ENCODE measurements at regions not wholly inside any gene's neighbourhood (a gene's known extent, or its start where the extent isn't known, plus 50 kb on each side); places are given as distances from the start of the nearest gene placed in this dataset.

- TF ChIP-seq BACH2 (CRISPR knock-in tag; IDR thresholded peaks at IDR 0.05; ENCODE audit: borderline replicate concordance): no peak
- TF ChIP-seq CSDC2 (CRISPR knock-in tag; IDR thresholded peaks at IDR 0.05): no peak
- TF ChIP-seq ISL1 (CRISPR knock-in tag; IDR thresholded peaks at IDR 0.05): no peak
- no peak for TF ChIP-seq ZFP3 (CRISPR knock-in tag; IDR thresholded peaks at IDR 0.05)
- no peak for TF ChIP-seq ESRRG (CRISPR knock-in tag; IDR thresholded peaks at IDR 0.05)
- TF ChIP-seq GLIS3 (CRISPR knock-in tag; IDR thresholded peaks at IDR 0.05): no peak
- TF ChIP-seq TCF4 (CRISPR knock-in tag; IDR thresholded peaks at IDR 0.05; ENCODE audit: borderline replicate concordance): no peak
- no peak for TF ChIP-seq ZFP30 (CRISPR knock-in tag; IDR thresholded peaks at IDR 0.05)
- no peak for TF ChIP-seq RARB (CRISPR knock-in tag; IDR thresholded peaks at IDR 0.05)
- TF ChIP-seq TOX (CRISPR knock-in tag; IDR thresholded peaks at IDR 0.05; ENCODE audit: borderline replicate concordance): no peak
- TF ChIP-seq, protein P1, sequence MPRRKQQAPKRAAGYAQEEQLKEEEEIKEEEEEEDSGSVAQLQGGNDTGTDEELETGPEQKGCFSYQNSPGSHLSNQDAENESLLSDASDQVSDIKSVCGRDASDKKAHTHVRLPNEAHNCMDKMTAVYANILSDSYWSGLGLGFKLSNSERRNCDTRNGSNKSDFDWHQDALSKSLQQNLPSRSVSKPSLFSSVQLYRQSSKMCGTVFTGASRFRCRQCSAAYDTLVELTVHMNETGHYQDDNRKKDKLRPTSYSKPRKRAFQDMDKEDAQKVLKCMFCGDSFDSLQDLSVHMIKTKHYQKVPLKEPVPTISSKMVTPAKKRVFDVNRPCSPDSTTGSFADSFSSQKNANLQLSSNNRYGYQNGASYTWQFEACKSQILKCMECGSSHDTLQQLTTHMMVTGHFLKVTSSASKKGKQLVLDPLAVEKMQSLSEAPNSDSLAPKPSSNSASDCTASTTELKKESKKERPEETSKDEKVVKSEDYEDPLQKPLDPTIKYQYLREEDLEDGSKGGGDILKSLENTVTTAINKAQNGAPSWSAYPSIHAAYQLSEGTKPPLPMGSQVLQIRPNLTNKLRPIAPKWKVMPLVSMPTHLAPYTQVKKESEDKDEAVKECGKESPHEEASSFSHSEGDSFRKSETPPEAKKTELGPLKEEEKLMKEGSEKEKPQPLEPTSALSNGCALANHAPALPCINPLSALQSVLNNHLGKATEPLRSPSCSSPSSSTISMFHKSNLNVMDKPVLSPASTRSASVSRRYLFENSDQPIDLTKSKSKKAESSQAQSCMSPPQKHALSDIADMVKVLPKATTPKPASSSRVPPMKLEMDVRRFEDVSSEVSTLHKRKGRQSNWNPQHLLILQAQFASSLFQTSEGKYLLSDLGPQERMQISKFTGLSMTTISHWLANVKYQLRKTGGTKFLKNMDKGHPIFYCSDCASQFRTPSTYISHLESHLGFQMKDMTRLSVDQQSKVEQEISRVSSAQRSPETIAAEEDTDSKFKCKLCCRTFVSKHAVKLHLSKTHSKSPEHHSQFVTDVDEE (CRISPR knock-in tag; IDR thresholded peaks at IDR 0.05): no peak
- ATAC-seq: no peak
Measured at GRCh38 chr6:48933136-48933535, 529.9 kb downstream of the MMUT start.

DNA sequence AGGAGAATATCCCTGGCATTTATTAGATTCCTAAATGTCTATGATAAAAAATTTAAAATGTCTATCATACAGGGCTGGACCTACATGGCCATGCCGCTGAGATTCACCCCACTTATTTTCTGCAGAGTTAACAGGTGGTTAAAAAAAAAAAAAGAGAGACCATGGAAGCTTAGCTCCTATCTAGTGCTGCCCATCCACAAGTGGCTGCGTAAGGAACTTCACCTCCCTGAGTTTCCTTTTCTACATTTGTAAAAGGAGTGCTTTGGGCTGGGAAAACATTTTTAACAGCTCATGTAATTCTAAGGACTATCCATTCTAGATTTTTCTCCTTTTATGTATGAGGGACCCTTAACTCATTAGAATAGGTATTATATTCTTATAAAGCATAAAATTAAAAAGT lies 534.1 kb downstream of the MMUT start:
- TF ChIP-seq, protein P1 (CRISPR knock-in tag; IDR thresholded peaks at IDR 0.05): no peak
- TF ChIP-seq ZFP3 (CRISPR knock-in tag; IDR thresholded peaks at IDR 0.05) (no peak), BACH2 (CRISPR knock-in tag; IDR thresholded peaks at IDR 0.05; ENCODE audit: borderline replicate concordance) (no peak), ZC3H10 (CRISPR knock-in tag; IDR thresholded peaks at IDR 0.05) (no peak), TCF4 (CRISPR knock-in tag; IDR thresholded peaks at IDR 0.05; ENCODE audit: borderline replicate concordance) (no peak), RARB (CRISPR knock-in tag; IDR thresholded peaks at IDR 0.05) (no peak), PPARA (CRISPR knock-in tag; IDR thresholded peaks at IDR 0.05; ENCODE audit: borderline replicate concordance) (no peak), TOX (CRISPR knock-in tag; IDR thresholded peaks at IDR 0.05; ENCODE audit: borderline replicate concordance) (no peak)
- TF ChIP-seq, protein P2, sequence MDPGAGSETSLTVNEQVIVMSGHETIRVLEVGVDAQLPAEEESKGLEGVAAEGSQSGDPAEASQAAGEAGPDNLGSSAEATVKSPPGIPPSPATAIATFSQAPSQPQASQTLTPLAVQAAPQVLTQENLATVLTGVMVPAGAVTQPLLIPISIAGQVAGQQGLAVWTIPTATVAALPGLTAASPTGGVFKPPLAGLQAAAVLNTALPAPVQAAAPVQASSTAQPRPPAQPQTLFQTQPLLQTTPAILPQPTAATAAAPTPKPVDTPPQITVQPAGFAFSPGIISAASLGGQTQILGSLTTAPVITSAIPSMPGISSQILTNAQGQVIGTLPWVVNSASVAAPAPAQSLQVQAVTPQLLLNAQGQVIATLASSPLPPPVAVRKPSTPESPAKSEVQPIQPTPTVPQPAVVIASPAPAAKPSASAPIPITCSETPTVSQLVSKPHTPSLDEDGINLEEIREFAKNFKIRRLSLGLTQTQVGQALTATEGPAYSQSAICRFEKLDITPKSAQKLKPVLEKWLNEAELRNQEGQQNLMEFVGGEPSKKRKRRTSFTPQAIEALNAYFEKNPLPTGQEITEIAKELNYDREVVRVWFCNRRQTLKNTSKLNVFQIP (CRISPR knock-in tag; IDR thresholded peaks at IDR 0.05; ENCODE audit: borderline replicate concordance, low read depth): no peak
- TF ChIP-seq, protein P3, sequence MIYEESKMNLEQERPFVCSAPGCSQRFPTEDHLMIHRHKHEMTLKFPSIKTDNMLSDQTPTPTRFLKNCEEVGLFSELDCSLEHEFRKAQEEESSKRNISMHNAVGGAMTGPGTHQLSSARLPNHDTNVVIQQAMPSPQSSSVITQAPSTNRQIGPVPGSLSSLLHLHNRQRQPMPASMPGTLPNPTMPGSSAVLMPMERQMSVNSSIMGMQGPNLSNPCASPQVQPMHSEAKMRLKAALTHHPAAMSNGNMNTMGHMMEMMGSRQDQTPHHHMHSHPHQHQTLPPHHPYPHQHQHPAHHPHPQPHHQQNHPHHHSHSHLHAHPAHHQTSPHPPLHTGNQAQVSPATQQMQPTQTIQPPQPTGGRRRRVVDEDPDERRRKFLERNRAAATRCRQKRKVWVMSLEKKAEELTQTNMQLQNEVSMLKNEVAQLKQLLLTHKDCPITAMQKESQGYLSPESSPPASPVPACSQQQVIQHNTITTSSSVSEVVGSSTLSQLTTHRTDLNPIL (CRISPR knock-in tag; IDR thresholded peaks at IDR 0.05; ENCODE audit: low read depth): no peak
- peak; percentile 50; the same call in 2 of the 3 replicates for ATAC-seq

- TF ChIP-seq OSR1 (CRISPR knock-in tag; IDR thresholded peaks at IDR 0.05): no peak
- TF ChIP-seq CSDC2 (CRISPR knock-in tag; IDR thresholded peaks at IDR 0.05): no peak
- no peak for TF ChIP-seq BACH2 (CRISPR knock-in tag; IDR thresholded peaks at IDR 0.05; ENCODE audit: borderline replicate concordance)
- no peak for TF ChIP-seq SNAI2 (CRISPR knock-in tag; IDR thresholded peaks at IDR 0.05)
- no peak for TF ChIP-seq ARNTL (CRISPR knock-in tag; IDR thresholded peaks at IDR 0.05; ENCODE audit: borderline replicate concordance, low read depth)
- TF ChIP-seq GLIS3 (CRISPR knock-in tag; IDR thresholded peaks at IDR 0.05): no peak
- TF ChIP-seq PATZ1 (CRISPR knock-in tag; IDR thresholded peaks at IDR 0.05; ENCODE audit: borderline replicate concordance): no peak
- TF ChIP-seq, protein P3 (CRISPR knock-in tag; IDR thresholded peaks at IDR 0.05; ENCODE audit: low read depth): no peak
- TF ChIP-seq ZNF70 (CRISPR knock-in tag; IDR thresholded peaks at IDR 0.05): no peak
- no peak for TF ChIP-seq ZFP30 (CRISPR knock-in tag; IDR thresholded peaks at IDR 0.05)
Measured at GRCh38 chr6:48922837-48923236, 540.2 kb downstream of the MMUT start.

More at GRCh38 chr6:48922837-48923236, 540.2 kb downstream of the MMUT start:
- no peak for ATAC-seq

Measured in SK-N-SH treated with all-trans-retinoic acid at 6 μM for 48 hours (cell line).